ENCODE measurements at regions not wholly inside any gene's neighbourhood (a gene's known extent, or its start where the extent isn't known, plus 50 kb on each side); places are given as distances from the start of the nearest gene placed in this dataset.

DNA sequence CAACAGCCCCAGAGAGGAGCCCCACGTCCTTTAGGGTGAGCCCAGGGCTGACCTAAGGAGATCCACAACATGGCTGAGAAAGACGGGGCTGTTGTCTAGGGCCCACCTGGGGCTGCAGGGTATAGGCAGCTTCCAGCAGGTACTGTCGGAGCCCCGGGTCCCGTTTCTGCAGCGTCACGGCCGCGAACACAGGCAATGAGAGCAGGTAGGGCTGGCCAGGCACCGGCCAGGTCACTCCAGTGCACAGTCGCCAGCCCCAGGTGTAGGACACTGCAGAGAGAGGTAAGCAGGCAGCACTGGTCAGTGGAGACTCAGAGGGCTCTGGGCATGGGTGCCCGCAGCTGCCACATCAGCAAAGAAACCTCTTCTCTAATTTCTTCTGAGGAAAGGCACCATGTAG is 115.2 kb downstream of the LITAF start:
- no peak for TF ChIP-seq POLR2A (IDR thresholded peaks at IDR 0.05)
- TF ChIP-seq, protein P1, sequence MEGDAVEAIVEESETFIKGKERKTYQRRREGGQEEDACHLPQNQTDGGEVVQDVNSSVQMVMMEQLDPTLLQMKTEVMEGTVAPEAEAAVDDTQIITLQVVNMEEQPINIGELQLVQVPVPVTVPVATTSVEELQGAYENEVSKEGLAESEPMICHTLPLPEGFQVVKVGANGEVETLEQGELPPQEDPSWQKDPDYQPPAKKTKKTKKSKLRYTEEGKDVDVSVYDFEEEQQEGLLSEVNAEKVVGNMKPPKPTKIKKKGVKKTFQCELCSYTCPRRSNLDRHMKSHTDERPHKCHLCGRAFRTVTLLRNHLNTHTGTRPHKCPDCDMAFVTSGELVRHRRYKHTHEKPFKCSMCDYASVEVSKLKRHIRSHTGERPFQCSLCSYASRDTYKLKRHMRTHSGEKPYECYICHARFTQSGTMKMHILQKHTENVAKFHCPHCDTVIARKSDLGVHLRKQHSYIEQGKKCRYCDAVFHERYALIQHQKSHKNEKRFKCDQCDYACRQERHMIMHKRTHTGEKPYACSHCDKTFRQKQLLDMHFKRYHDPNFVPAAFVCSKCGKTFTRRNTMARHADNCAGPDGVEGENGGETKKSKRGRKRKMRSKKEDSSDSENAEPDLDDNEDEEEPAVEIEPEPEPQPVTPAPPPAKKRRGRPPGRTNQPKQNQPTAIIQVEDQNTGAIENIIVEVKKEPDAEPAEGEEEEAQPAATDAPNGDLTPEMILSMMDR (IDR thresholded peaks at IDR 0.05) = no peak

All from breast epithelium (tissue), 3 donors.